CD14-positive monocyte (primary cell): ENCODE measurements at regions not wholly inside any gene's neighbourhood (a gene's known extent, or its start where the extent isn't known, plus 50 kb on each side); places are given as distances from the start of the nearest gene placed in this dataset.

Experiments
- DNase-seq, 3 donors: peaks; one replicate each; pipeline ENCODE4 v3.0.0-alpha.2; 2011 to 2022
- H2AFZ ChIP-seq: 2 replicates; pipeline ENCODE4 v1.6.0; 2012; ENCODE audit warnings: mild to moderate bottlenecking, low read depth, low read length, inconsistent platforms; ENCODE audit not compliant: insufficient read depth, poor library complexity, severe bottlenecking
- H3K27ac ChIP-seq, 2 donors: 1 replicate in 1 of 2; 2 replicates in 1 of 2; pipeline ENCODE4 v1.5.1; 2012 to 2013; ENCODE audit warnings: low read length in 2 of 2, control low read depth in 1 of 2, inconsistent platforms in 1 of 2, low read depth in 1 of 2, mild to moderate bottlenecking in 1 of 2
- H3K27me3 ChIP-seq, 2 donors: one replicate each; pipeline versions ENCODE4 v1.6.0 to v1.6.1; 2011 to 2013; ENCODE audit warnings: low read length in 2 of 2; ENCODE audit not compliant: control insufficient read depth in 2 of 2, insufficient read depth in 2 of 2
- H3K36me3 ChIP-seq, 2 donors: replicated peaks in 1 of 2; 1 replicate in 1 of 2; 2 replicates in 1 of 2; pipeline versions ENCODE4 v1.5.1 to v1.6.1; 2012 to 2013; ENCODE audit warnings: low read length in 2 of 2, control low read depth in 1 of 2, inconsistent platforms in 1 of 2, mild to moderate bottlenecking in 1 of 2; ENCODE audit not compliant: insufficient read depth in 2 of 2, control insufficient read depth in 1 of 2
- H3K4me1 ChIP-seq, 2 donors: 1 replicate in 1 of 2; 2 replicates in 1 of 2; pipeline versions ENCODE4 v1.5.1 to v1.6.1; 2012 to 2013; ENCODE audit warnings: low read length in 2 of 2, control low read depth in 1 of 2, inconsistent platforms in 1 of 2, mild to moderate bottlenecking in 1 of 2, moderate library complexity in 1 of 2; ENCODE audit not compliant: insufficient read depth in 2 of 2, control insufficient read depth in 1 of 2
- H3K4me2 ChIP-seq: replicated peaks from 2 replicates; pipeline ENCODE3; 2012; ENCODE audit warnings: low read length, moderate library complexity, mild to moderate bottlenecking; ENCODE audit not compliant: poor library complexity, severe bottlenecking; ENCODE audit errors: extremely low read depth
- H3K4me3 ChIP-seq, 3 experiments: fragments of 200-600 bp in 1 of 3; sonication (generic) in 1 of 3; replicated peaks in 1 of 3; 1 replicate in 2 of 3; 2 replicates in 1 of 3; pipeline ENCODE4 v1.5.1; 2011 to 2013; ENCODE audit warnings: low read length in 3 of 3, mild to moderate bottlenecking in 3 of 3, control low read depth in 2 of 3, low read depth in 2 of 3, inconsistent platforms in 1 of 3, moderate library complexity in 1 of 3
- H3K79me2 ChIP-seq: 2 replicates; pipeline ENCODE4 v1.6.0; 2012; ENCODE audit warnings: mild to moderate bottlenecking, control low read depth, inconsistent platforms, low read length, moderate library complexity; ENCODE audit not compliant: insufficient read depth
- H3K9ac ChIP-seq: 2 replicates; pipeline ENCODE4 v1.6.0; 2017; ENCODE audit warnings: low read length, mild to moderate bottlenecking; ENCODE audit not compliant: insufficient read depth, poor library complexity, severe bottlenecking
- H3K9me3 ChIP-seq, 2 donors: replicated peaks in 1 of 2; 1 replicate in 1 of 2; 2 replicates in 1 of 2; pipeline versions ENCODE4 v1.5.1 to v1.6.1; 2012 to 2013; ENCODE audit warnings: low read length in 2 of 2, control low read depth in 1 of 2; ENCODE audit not compliant: control insufficient read depth in 1 of 2, insufficient read depth in 1 of 2
- H4K20me1 ChIP-seq: 2 replicates; pipeline ENCODE4 v1.6.0; 2012; ENCODE audit warnings: mild to moderate bottlenecking, low read length, control low read depth, moderate library complexity; ENCODE audit not compliant: insufficient read depth
- H3K27ac Mint-ChIP-seq, 7 donors: one replicate each; pipeline ENCODE4 v1.8.0; 2020; ENCODE audit warnings: mild to moderate bottlenecking in 7 of 7, mixed read lengths in 7 of 7, moderate library complexity in 6 of 7, inconsistent platforms in 2 of 7
- H3K27me3 Mint-ChIP-seq, 3 donors: one replicate each; pipeline ENCODE4 v1.8.0; 2021 to 2022; ENCODE audit warnings: low read depth in 3 of 3, mild to moderate bottlenecking in 3 of 3, mixed read lengths in 3 of 3, moderate library complexity in 3 of 3, inconsistent platforms in 1 of 3
- H3K36me3 Mint-ChIP-seq, 2 donors: one replicate each; pipeline ENCODE4 v1.8.0; 2020; ENCODE audit warnings: mixed read lengths in 2 of 2, inconsistent platforms in 1 of 2, mild to moderate bottlenecking in 1 of 2
- H3K4me1 Mint-ChIP-seq: one replicate; pipeline ENCODE4 v1.8.0; 2020; ENCODE audit warnings: mild to moderate bottlenecking, mixed read lengths
- H3K4me3 Mint-ChIP-seq, 2 donors: one replicate each; pipeline ENCODE4 v1.8.0; 2020; ENCODE audit warnings: mild to moderate bottlenecking in 2 of 2, mixed read lengths in 2 of 2, moderate library complexity in 1 of 2
- H3K9me3 Mint-ChIP-seq, 7 donors: one replicate each; pipeline ENCODE4 v1.8.0; 2020 to 2022; ENCODE audit warnings: mixed read lengths in 7 of 7, mild to moderate bottlenecking in 6 of 7, moderate library complexity in 6 of 7, inconsistent platforms in 2 of 7
- CTCF ChIP-seq: fragments of 200-600 bp; IDR thresholded peaks from one replicate; pipeline ENCODE4 v1.8.0; 2022; ENCODE audit warnings: antibody characterized with exemption, mild to moderate bottlenecking
- WGBS: methylation state at CpG from one replicate; pipeline ENCODE4 v1.1.5; 2013; ENCODE audit warnings: missing lambda C conversion rate; ENCODE audit not compliant: insufficient coverage; 5-methylcytosine and 5-hydroxymethylcytosine counted together
- intact Hi-C, 2 donors: fragments of 100-400 bp; cut with micrococcal nuclease; formaldehyde crosslinking; loops; one replicate each; pipeline versions ENCODE4 v1.15.0 to v1.15.1; 2023

- H3K36me3 ChIP-seq: no peaks in the 10 kb centered on the region
- H3K4me1 ChIP-seq: no peaks in the 10 kb centered on the region
- H3K4me1 Mint-ChIP-seq: no peaks in the 10 kb centered on the region
- H3K27ac ChIP-seq: no peak overlapping the region
- peaks cover 0 to 5% (median 2%) of the 10 kb centered on the region in 7 donors for H3K9me3 Mint-ChIP-seq
- H3K9me3 ChIP-seq: no peaks in the 10 kb centered on the region
- H4K20me1 ChIP-seq: no peaks in the 10 kb centered on the region
- peaks cover 0 to 2% (median 0%) of the 10 kb centered on the region in 3 donors for H3K27me3 Mint-ChIP-seq
- no CpG with 5 or more reads among the region's 3 CpGs for whole genome bisulfite sequencing
- H2AFZ ChIP-seq: no peak overlapping the region
- no peak overlapping the region for H3K4me3 Mint-ChIP-seq
- no peak overlapping the region for H3K4me3 ChIP-seq
- no peak overlapping the region for H3K9ac ChIP-seq
- H3K36me3 Mint-ChIP-seq: no peaks in the 10 kb centered on the region
- no peaks in the 10 kb centered on the region for H3K79me2 ChIP-seq
- H3K27me3 ChIP-seq: no peaks in the 10 kb centered on the region
- no peak overlapping the region for H3K4me2 ChIP-seq
- no peak for TF ChIP-seq CTCF
- H3K27ac Mint-ChIP-seq: no peak overlapping the region
- DNase-seq: no peak
- intact Hi-C loops: no loop called here
Measured at GRCh38 chr5:68088302-68088701, 127.3 kb upstream of the PIK3R1 start.

DNA sequence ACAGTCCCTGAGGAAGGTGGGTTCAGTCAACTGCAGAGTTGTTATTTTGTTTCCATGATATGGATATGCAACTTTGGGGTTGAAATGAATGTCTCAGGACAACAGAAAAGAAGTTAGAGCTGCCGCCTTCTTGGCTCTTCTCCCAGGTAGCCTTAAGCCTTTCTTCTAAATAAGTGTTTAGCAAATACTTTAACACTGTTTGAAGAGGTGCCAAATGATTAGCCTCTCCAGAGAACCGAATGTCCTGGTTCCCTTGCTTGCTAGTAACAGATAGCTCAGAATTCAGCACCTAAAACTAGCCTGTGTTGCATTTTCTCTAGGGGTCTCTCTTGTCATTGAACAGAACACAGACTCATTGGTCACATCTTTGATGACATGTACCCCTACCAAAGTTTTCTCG lies 127.7 kb upstream of the PIK3R1 start:
- no peaks in the 10 kb centered on the region for H3K4me1 Mint-ChIP-seq
- peaks cover 0 to 5% (median 2%) of the 10 kb centered on the region in 7 donors for H3K9me3 Mint-ChIP-seq
- intact Hi-C loops: no loop called here
- DNase-seq: no peak
- WGBS: 80% methylated on average over 2 of the region's 3 CpGs
- H3K27ac Mint-ChIP-seq: no peak overlapping the region
- Histone ChIP-seq H3K4me2 (no peak overlapping the region), H3K36me3 (no peaks in the 10 kb centered on the region), H3K4me3 (no peak overlapping the region), H3K9ac (no peak overlapping the region), H4K20me1 (no peaks in the 10 kb centered on the region), H3K27me3 (no peaks in the 10 kb centered on the region), H3K9me3 (no peaks in the 10 kb centered on the region), H3K4me1 (no peaks in the 10 kb centered on the region), H3K79me2 (no peaks in the 10 kb centered on the region), H3K27ac (no peak overlapping the region), H2AFZ (no peak overlapping the region)
- no peak overlapping the region for H3K4me3 Mint-ChIP-seq
- H3K36me3 Mint-ChIP-seq: no peaks in the 10 kb centered on the region
- H3K27me3 Mint-ChIP-seq: peaks cover 0 to 2% (median 0%) of the 10 kb centered on the region in 3 donors
- no peak for TF ChIP-seq CTCF
